Mesendoderm (in vitro differentiated cells): ENCODE measurements at regions not wholly inside any gene's neighbourhood (a gene's known extent, or its start where the extent isn't known, plus 50 kb on each side); places are given as distances from the start of the nearest gene placed in this dataset.

Experiments used
- DNase-seq: peaks from one replicate; pipeline ENCODE4 v3.0.0; 2013
- H2AK5ac ChIP-seq: 2 replicates; pipeline ENCODE4 v1.6.1; 2013; ENCODE audit warnings: low read length, inconsistent platforms
- H2BK120ac ChIP-seq: 2 replicates; pipeline ENCODE4 v1.6.1; 2013; ENCODE audit warnings: low read depth, mild to moderate bottlenecking, low read length, moderate library complexity, mixed read lengths
- H2BK15ac ChIP-seq: replicated peaks from 2 replicates; pipeline ENCODE4 v1.6.1; 2013; ENCODE audit warnings: low read depth, mild to moderate bottlenecking, moderate library complexity
- H2BK5ac ChIP-seq: 2 replicates; pipeline ENCODE4 v1.6.1; 2013; ENCODE audit warnings: low read length, inconsistent platforms
- H3K18ac ChIP-seq: 2 replicates; pipeline ENCODE4 v1.6.1; 2013; ENCODE audit warnings: mild to moderate bottlenecking, low read length, mixed read lengths
- H3K23ac ChIP-seq: one replicate; pipeline ENCODE4 v1.6.1; 2013; ENCODE audit warnings: low read length
- H3K27ac ChIP-seq: 2 replicates; pipeline ENCODE4 v1.5.1; 2013; ENCODE audit warnings: low read depth, mild to moderate bottlenecking, inconsistent platforms, low read length, moderate library complexity
- H3K27me3 ChIP-seq: 2 replicates; pipeline ENCODE4 v1.6.1; 2013; ENCODE audit warnings: low read length, control low read depth, mild to moderate bottlenecking, inconsistent platforms; ENCODE audit not compliant: insufficient read depth, poor library complexity
- H3K36me3 ChIP-seq: 2 replicates; pipeline ENCODE4 v1.6.1; 2013; ENCODE audit warnings: low read length, inconsistent platforms; ENCODE audit not compliant: control insufficient read depth, insufficient read depth
- H3K4ac ChIP-seq: one replicate; pipeline ENCODE4 v1.6.1; 2013; ENCODE audit warnings: low read depth, mild to moderate bottlenecking, low read length, moderate library complexity
- H3K4me1 ChIP-seq: 2 replicates; pipeline ENCODE4 v1.6.1; 2013; ENCODE audit warnings: low read depth, low read length, inconsistent platforms; ENCODE audit not compliant: control insufficient read depth
- H3K4me2 ChIP-seq: 2 replicates; pipeline ENCODE4 v1.6.1; 2013; ENCODE audit warnings: low read length
- H3K4me3 ChIP-seq: 2 replicates; pipeline ENCODE4 v1.5.1; 2013; ENCODE audit warnings: mild to moderate bottlenecking, low read length
- H3K56ac ChIP-seq: one replicate; pipeline ENCODE4 v1.6.1; 2013; ENCODE audit warnings: low read length
- H3K79me1 ChIP-seq: 2 replicates; pipeline ENCODE4 v1.6.1; 2013; ENCODE audit warnings: low read length, inconsistent platforms
- H3K79me2 ChIP-seq: 2 replicates; pipeline ENCODE4 v1.6.1; 2013; ENCODE audit warnings: mild to moderate bottlenecking, low read length; ENCODE audit not compliant: control insufficient read depth, insufficient read depth
- H3K9ac ChIP-seq: 2 replicates; pipeline ENCODE4 v1.6.1; 2013; ENCODE audit warnings: low read length, inconsistent platforms
- H4K5ac ChIP-seq: one replicate; pipeline ENCODE4 v1.6.1; 2013; ENCODE audit warnings: low read length
- H4K8ac ChIP-seq: one replicate; pipeline ENCODE4 v1.6.1; 2013; ENCODE audit warnings: low read depth, mild to moderate bottlenecking, control low read depth, low read length, moderate library complexity
- WGBS: extraction: QIAGEN DNeasy Blood & Tissue Kit; methylation state at CpG from one replicate; pipeline ENCODE4 v1.1.7; 2013; ENCODE audit warnings: low lambda C conversion rate, missing lambda C conversion rate; ENCODE audit not compliant: insufficient coverage; ENCODE audit errors: extremely low coverage; 5-methylcytosine and 5-hydroxymethylcytosine counted together

- Histone ChIP-seq H3K9ac (no peak overlapping the region), H3K27ac (no peak overlapping the region), H4K8ac (no peak overlapping the region), H2BK120ac (no peak overlapping the region), H3K23ac (no peak overlapping the region), H2AK5ac (no peak overlapping the region), H2BK15ac (no peak overlapping the region), H3K79me1 (no peaks in the 10 kb centered on the region), H3K4me3 (no peak overlapping the region), H3K27me3 (no peaks in the 10 kb centered on the region), H4K5ac (no peak overlapping the region), H3K4me1 (no peaks in the 10 kb centered on the region), H3K79me2 (no peaks in the 10 kb centered on the region), H2BK5ac (no peak overlapping the region), H3K4me2 (no peak overlapping the region), H3K36me3 (no peaks in the 10 kb centered on the region), H3K56ac (no peak overlapping the region), H3K4ac (no peak overlapping the region), H3K18ac (no peak overlapping the region)
- no CpG with 5 or more reads among the region's 4 CpGs for WGBS
- DNase-seq = no peak
Observed at GRCh38 chr5:2936413-2936812, 184.9 kb upstream of the IRX2 start.

- Histone ChIP-seq H3K4me1 (no peaks in the 10 kb centered on the region), H2AK5ac (no peak overlapping the region), H3K4me2 (no peak overlapping the region), H3K9ac (no peak overlapping the region), H3K79me1 (no peaks in the 10 kb centered on the region), H3K56ac (no peak overlapping the region), H4K5ac (no peak overlapping the region), H3K23ac (no peak overlapping the region), H3K4me3 (no peak overlapping the region), H3K79me2 (no peaks in the 10 kb centered on the region), H3K4ac (no peak overlapping the region), H3K36me3 (no peaks in the 10 kb centered on the region), H3K18ac (no peak overlapping the region), H3K27me3 (no peaks in the 10 kb centered on the region), H4K8ac (no peak overlapping the region), H2BK15ac (no peak overlapping the region), H3K27ac (no peak overlapping the region), H2BK120ac (no peak overlapping the region), H2BK5ac (no peak overlapping the region)
- no peak for DNase-seq
- WGBS = no CpG with 5 or more reads among the region's 10 CpGs
Observed at GRCh38 chr5:2929779-2930178, 178.3 kb upstream of the IRX2 start.

DNA sequence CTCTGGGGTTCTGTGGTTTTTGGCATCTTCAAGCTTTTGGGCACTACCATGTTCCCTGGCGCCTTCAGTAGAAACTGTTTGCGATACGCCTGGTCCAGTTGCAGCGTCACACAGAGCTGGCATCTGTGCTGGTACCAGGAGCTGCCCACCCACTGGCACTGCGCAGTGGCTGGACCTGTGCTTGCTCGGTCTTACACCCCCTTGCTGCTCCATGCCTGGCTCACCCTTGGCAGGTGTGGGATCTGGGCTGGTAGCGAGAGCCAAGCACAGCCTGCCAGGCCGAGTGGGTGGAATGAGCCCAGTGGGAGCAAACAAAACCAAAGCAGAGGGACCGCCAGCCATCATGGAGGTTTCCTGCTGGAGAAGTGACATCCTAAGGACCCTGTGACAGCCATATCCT lies 170.2 kb upstream of the IRX2 start:
- no peak overlapping the region for H4K5ac ChIP-seq
- no peaks in the 10 kb centered on the region for H3K36me3 ChIP-seq
- no peak overlapping the region for H3K9ac ChIP-seq
- no peaks in the 10 kb centered on the region for H3K79me1 ChIP-seq
- no peak overlapping the region for H2BK5ac ChIP-seq
- DNase-seq = no peak
- no peak overlapping the region for H3K27ac ChIP-seq
- no peak overlapping the region for H2AK5ac ChIP-seq
- H3K4ac ChIP-seq = no peak overlapping the region
- no peaks in the 10 kb centered on the region for H3K4me1 ChIP-seq
- H4K8ac ChIP-seq = no peak overlapping the region
- H3K4me2 ChIP-seq = no peak overlapping the region
- no peaks in the 10 kb centered on the region for H3K27me3 ChIP-seq
- H2BK15ac ChIP-seq = no peak overlapping the region
- H2BK120ac ChIP-seq = no peak overlapping the region
- no peaks in the 10 kb centered on the region for H3K79me2 ChIP-seq
- WGBS = no CpG with 5 or more reads among the region's 9 CpGs
- no peak overlapping the region for H3K4me3 ChIP-seq
- no peak overlapping the region for H3K56ac ChIP-seq
- no peak overlapping the region for H3K18ac ChIP-seq
- H3K23ac ChIP-seq = no peak overlapping the region

DNA sequence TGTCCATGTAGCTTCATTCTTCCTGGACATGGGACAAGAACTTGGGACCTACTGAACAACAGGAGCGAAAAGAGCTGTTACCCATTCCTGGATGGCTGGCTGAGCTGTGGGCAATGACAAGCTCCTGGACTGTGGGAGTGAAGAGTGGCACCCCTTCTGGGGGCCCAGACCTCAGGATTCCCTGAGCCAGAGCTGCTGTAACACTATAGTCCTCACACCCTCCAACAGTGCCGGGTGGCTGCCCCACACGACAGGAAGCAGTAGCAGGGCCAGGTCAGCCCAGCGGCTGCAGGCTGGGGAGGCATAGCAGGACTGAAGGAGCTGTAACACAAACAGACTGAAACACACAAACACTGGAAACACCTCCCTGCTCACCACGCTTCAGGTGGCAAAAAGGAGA lies 169.7 kb upstream of the IRX2 start:
- Histone ChIP-seq H3K18ac (no peak overlapping the region), H3K4ac (no peak overlapping the region), H3K27ac (no peak overlapping the region), H2AK5ac (no peak overlapping the region), H3K4me2 (no peak overlapping the region), H2BK15ac (no peak overlapping the region), H2BK5ac (no peak overlapping the region), H2BK120ac (no peak overlapping the region), H3K23ac (no peak overlapping the region), H4K5ac (no peak overlapping the region), H4K8ac (no peak overlapping the region), H3K27me3 (no peaks in the 10 kb centered on the region), H3K36me3 (no peaks in the 10 kb centered on the region), H3K4me3 (no peak overlapping the region), H3K79me1 (no peaks in the 10 kb centered on the region), H3K56ac (no peak overlapping the region), H3K79me2 (no peaks in the 10 kb centered on the region), H3K9ac (no peak overlapping the region), H3K4me1 (no peaks in the 10 kb centered on the region)
- no peak for DNase-seq
- WGBS = no CpG with 5 or more reads among the region's 5 CpGs

- H3K79me1 ChIP-seq = no peaks in the 10 kb centered on the region
- H3K4me3 ChIP-seq = no peak overlapping the region
- no peaks in the 10 kb centered on the region for H3K36me3 ChIP-seq
- H3K4me2 ChIP-seq = no peak overlapping the region
- H2AK5ac ChIP-seq = no peak overlapping the region
- no peak overlapping the region for H2BK5ac ChIP-seq
- H4K5ac ChIP-seq = no peak overlapping the region
- H3K79me2 ChIP-seq = no peaks in the 10 kb centered on the region
- H3K9ac ChIP-seq = no peak overlapping the region
- no peak overlapping the region for H3K23ac ChIP-seq
- no peaks in the 10 kb centered on the region for H3K4me1 ChIP-seq
- DNase-seq = no peak
- no peak overlapping the region for H2BK120ac ChIP-seq
- no peak overlapping the region for H3K56ac ChIP-seq
- H3K4ac ChIP-seq = no peak overlapping the region
- no peak overlapping the region for H3K27ac ChIP-seq
- no peaks in the 10 kb centered on the region for H3K27me3 ChIP-seq
- no CpG with 5 or more reads among the region's 5 CpGs for WGBS
- no peak overlapping the region for H4K8ac ChIP-seq
- no peak overlapping the region for H3K18ac ChIP-seq
- H2BK15ac ChIP-seq = no peak overlapping the region
Observed at GRCh38 chr5:2920312-2920711, 168.8 kb upstream of the IRX2 start.

DNA sequence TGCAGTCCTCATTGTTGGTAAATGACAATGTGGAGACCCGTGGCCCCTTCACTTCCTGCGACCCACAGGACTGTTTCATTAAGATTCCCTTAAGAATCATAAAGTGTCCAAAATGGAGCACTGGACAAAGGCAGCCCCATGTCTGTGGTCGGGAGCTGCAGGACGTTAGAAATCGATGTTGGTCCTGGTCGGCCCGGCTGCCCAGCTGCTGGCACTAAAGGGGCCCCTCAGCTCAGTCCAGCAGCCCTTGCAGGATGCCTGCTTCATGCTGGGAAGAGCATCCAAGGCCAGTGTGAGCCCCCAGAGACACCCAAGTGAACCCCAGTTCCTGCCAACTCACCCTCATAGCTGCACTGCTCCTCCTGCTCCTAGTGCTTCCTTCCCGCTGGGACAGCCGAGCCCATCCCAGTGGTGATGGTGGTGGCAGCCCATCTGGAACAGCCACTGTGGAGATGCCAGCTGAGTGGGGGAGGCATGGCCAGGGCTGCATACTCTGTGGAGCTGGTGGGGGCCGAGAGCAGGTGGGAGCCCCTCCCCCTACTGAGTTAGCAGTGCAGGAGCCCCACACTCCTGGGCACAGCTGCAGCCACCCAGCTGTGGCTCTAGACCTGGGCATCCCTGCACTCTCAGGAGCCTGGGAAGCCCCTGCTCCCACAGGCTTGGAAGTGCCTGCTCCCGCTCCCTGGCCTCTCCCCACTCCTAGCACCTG lies 168.0 kb upstream of the IRX2 start:
- no peaks in the 10 kb centered on the region for H3K79me1 ChIP-seq
- H3K27me3 ChIP-seq = no peaks in the 10 kb centered on the region
- H3K4me1 ChIP-seq = no peaks in the 10 kb centered on the region
- no peak overlapping the region for H3K56ac ChIP-seq
- H3K18ac ChIP-seq = no peak overlapping the region
- H4K5ac ChIP-seq = no peak overlapping the region
- no peak overlapping the region for H3K27ac ChIP-seq
- H2BK120ac ChIP-seq = no peak overlapping the region
- H3K4me3 ChIP-seq = no peak overlapping the region
- H3K9ac ChIP-seq = no peak overlapping the region
- no peak for DNase-seq
- H2BK15ac ChIP-seq = no peak overlapping the region
- no peak overlapping the region for H3K4me2 ChIP-seq
- no peak overlapping the region for H2BK5ac ChIP-seq
- no CpG with 5 or more reads among the region's 11 CpGs for WGBS
- H3K4ac ChIP-seq = no peak overlapping the region
- H3K23ac ChIP-seq = no peak overlapping the region
- no peak overlapping the region for H2AK5ac ChIP-seq
- H3K36me3 ChIP-seq = no peaks in the 10 kb centered on the region
- H3K79me2 ChIP-seq = no peaks in the 10 kb centered on the region
- no peak overlapping the region for H4K8ac ChIP-seq
